K562 (cell line): ENCODE measurements at regions not wholly inside any gene's neighbourhood (a gene's known extent, or its start where the extent isn't known, plus 50 kb on each side); places are given as distances from the start of the nearest gene placed in this dataset.

ENCODE experiments used
- CC2D1A ChIP-seq: fragments of 450-650 bp; IDR thresholded peaks from 2 replicates; pipeline ENCODE4 v1.6.1; 2017; ENCODE audit warnings: mild to moderate bottlenecking
- JUN ChIP-seq, 2 experiments: sonication (generic) in 1 of 2; formaldehyde crosslinking in 1 of 2; IDR thresholded peaks; 2 replicates each; pipeline versions ENCODE4 v1.6.1 to v1.8.0; 2012 to 2022; ENCODE audit warnings: borderline replicate concordance in 2 of 2, mild to moderate bottlenecking in 2 of 2, improper control_type of control experiment in 1 of 2, low read depth in 1 of 2, low read length in 1 of 2, missing genetic modification reagents in 1 of 2
- PCBP2 ChIP-seq: fragments of 200-400 bp; formaldehyde crosslinking; IDR thresholded peaks from 2 replicates; pipeline ENCODE4 v1.6.1; 2018; ENCODE audit warnings: low read length, low read depth, mild to moderate bottlenecking, moderate library complexity; ENCODE audit not compliant: poor library complexity, severe bottlenecking
- ZFX ChIP-seq: sonication (generic); formaldehyde crosslinking; IDR thresholded peaks from 2 replicates; pipeline ENCODE4 v1.8.0; 2022; ENCODE audit warnings: mild to moderate bottlenecking, missing genetic modification reagents, moderate library complexity
- ZNF24 ChIP-seq: fragments of 450-650 bp; IDR thresholded peaks from 2 replicates; pipeline ENCODE4 v1.6.1; 2016
- ZNF780A ChIP-seq: fragments of 250-450 bp; sonication (Bioruptor Pico); IDR thresholded peaks from 2 replicates; pipeline ENCODE4 v1.5.0; 2021; ENCODE audit warnings: mild to moderate bottlenecking
- TF ChIP-seq, protein P1 (sequence below): fragments of 450-650 bp; IDR thresholded peaks from 2 replicates; pipeline ENCODE4 v1.6.1; 2016; ENCODE audit warnings: low read depth
- TF ChIP-seq, protein P2 (sequence below): fragments of 450-650 bp; formaldehyde crosslinking; IDR thresholded peaks from 2 replicates; pipeline ENCODE4 v1.4.0; 2022; ENCODE audit warnings: missing genetic modification characterization
- TF ChIP-seq, protein P3 (sequence below): fragments of 200-800 bp; sonication (Bioruptor generic); IDR thresholded peaks from 2 replicates; pipeline ENCODE4 v1.6.1; 2016; ENCODE audit warnings: missing genetic modification characterization, missing compliant biosample characterization

DNA sequence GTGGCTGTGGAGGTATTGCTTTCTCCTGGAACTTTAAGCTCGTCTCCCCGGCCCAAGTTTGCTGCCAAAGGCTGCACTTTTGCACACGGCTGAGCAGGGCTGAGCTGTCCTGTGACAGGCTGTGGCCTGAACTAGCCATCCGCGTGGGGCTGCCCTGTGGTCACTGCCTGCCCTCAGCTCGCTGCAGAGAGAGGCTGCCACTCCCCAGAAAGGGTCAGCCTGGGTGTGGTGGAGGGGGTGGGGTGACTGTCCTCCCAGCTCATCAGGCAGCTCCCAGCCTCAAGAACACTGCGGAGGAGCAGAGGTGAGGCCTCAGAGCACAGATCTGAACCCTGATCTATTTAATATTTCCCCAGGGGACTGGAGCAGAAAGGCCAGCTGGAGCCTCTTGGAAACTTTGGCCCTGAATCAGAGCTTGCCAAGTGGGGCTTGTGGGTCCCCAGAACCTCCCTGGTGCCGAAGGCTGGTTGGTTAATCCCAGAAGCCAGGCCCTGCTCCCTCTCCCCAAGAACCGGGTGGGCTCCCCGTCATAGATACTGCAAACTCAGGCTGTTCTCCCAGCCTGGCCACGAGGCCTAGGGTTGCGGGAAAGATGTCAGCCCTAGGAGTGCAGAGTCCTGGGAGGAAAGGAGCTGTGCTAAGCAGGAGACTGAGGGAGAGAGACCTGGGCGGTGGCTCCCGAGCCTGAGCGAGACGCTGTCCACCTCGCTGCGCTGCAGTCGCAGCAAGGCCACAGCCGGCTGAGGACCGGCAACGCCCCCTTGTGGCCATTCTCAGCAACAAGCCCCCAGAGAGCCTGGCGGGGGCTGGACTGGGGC, 125.1 kb upstream of the IPO9 start (continued):
- TF ChIP-seq, protein P1, sequence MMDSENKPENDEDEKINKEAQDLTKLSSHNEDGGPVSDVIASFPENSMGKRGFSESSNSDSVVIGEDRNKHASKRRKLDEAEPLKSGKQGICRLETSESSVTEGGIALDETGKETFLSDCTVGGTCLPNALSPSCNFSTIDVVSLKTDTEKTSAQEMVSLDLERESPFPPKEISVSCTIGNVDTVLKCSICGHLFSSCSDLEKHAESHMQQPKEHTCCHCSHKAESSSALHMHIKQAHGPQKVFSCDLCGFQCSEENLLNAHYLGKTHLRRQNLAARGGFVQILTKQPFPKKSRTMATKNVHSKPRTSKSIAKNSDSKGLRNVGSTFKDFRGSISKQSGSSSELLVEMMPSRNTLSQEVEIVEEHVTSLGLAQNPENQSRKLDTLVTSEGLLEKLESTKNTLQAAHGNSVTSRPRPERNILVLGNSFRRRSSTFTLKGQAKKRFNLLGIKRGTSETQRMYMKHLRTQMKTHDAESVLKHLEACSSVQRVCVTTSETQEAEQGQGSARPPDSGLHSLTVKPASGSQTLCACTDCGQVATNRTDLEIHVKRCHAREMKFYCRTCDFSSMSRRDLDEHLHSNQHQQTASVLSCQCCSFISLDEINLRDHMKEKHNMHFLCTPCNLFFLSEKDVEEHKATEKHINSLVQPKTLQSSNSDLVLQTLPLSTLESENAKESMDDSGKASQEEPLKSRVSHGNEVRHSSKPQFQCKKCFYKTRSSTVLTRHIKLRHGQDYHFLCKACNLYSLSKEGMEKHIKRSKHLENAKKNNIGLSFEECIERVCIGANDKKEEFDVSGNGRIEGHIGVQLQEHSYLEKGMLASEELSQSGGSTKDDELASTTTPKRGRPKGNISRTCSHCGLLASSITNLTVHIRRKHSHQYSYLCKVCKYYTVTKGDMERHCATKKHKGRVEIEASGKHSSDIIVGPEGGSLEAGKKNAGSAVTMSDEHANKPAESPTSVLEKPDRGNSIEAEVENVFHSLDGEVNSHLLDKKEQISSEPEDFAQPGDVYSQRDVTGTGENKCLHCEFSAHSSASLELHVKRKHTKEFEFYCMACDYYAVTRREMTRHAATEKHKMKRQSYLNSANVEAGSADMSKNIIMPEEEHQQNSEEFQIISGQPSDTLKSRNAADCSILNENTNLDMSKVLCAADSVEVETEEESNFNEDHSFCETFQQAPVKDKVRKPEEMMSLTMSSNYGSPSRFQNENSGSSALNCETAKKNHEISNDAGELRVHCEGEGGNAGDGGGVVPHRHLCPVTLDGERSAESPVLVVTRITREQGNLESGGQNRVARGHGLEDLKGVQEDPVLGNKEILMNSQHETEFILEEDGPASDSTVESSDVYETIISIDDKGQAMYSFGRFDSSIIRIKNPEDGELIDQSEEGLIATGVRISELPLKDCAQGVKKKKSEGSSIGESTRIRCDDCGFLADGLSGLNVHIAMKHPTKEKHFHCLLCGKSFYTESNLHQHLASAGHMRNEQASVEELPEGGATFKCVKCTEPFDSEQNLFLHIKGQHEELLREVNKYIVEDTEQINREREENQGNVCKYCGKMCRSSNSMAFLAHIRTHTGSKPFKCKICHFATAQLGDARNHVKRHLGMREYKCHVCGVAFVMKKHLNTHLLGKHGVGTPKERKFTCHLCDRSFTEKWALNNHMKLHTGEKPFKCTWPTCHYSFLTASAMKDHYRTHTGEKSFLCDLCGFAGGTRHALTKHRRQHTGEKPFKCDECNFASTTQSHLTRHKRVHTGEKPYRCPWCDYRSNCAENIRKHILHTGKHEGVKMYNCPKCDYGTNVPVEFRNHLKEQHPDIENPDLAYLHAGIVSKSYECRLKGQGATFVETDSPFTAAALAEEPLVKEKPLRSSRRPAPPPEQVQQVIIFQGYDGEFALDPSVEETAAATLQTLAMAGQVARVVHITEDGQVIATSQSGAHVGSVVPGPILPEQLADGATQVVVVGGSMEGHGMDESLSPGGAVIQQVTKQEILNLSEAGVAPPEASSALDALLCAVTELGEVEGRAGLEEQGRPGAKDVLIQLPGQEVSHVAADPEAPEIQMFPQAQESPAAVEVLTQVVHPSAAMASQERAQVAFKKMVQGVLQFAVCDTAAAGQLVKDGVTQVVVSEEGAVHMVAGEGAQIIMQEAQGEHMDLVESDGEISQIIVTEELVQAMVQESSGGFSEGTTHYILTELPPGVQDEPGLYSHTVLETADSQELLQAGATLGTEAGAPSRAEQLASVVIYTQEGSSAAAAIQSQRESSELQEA = no peak
- TF ChIP-seq, protein P2, sequence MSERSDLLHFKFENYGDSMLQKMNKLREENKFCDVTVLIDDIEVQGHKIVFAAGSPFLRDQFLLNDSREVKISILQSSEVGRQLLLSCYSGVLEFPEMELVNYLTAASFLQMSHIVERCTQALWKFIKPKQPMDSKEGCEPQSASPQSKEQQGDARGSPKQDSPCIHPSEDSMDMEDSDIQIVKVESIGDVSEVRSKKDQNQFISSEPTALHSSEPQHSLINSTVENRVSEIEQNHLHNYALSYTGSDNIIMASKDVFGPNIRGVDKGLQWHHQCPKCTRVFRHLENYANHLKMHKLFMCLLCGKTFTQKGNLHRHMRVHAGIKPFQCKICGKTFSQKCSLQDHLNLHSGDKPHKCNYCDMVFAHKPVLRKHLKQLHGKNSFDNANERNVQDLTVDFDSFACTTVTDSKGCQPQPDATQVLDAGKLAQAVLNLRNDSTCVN (CRISPR knock-in tag) = no peak
- TF ChIP-seq JUN (IDR thresholded peaks at IDR 0.05; ENCODE audit: borderline replicate concordance, low read depth, low read length) (peak; percentile 13; the same call in 1 of the 2 replicates), JUN (CRISPR knock-in tag; IDR thresholded peaks at IDR 0.05; ENCODE audit: borderline replicate concordance) (0 out of 2 replicates have a peak, but pooled peaks have one; percentile 59), PCBP2 (no peak), ZFX (CRISPR knock-in tag) (peak; percentile 50), ZNF24 (peak; percentile 55; the same call in 1 of the 2 replicates), CC2D1A (peak; percentile 93), ZNF780A (CRISPR knock-in tag) (no peak)
- TF ChIP-seq, protein P3, sequence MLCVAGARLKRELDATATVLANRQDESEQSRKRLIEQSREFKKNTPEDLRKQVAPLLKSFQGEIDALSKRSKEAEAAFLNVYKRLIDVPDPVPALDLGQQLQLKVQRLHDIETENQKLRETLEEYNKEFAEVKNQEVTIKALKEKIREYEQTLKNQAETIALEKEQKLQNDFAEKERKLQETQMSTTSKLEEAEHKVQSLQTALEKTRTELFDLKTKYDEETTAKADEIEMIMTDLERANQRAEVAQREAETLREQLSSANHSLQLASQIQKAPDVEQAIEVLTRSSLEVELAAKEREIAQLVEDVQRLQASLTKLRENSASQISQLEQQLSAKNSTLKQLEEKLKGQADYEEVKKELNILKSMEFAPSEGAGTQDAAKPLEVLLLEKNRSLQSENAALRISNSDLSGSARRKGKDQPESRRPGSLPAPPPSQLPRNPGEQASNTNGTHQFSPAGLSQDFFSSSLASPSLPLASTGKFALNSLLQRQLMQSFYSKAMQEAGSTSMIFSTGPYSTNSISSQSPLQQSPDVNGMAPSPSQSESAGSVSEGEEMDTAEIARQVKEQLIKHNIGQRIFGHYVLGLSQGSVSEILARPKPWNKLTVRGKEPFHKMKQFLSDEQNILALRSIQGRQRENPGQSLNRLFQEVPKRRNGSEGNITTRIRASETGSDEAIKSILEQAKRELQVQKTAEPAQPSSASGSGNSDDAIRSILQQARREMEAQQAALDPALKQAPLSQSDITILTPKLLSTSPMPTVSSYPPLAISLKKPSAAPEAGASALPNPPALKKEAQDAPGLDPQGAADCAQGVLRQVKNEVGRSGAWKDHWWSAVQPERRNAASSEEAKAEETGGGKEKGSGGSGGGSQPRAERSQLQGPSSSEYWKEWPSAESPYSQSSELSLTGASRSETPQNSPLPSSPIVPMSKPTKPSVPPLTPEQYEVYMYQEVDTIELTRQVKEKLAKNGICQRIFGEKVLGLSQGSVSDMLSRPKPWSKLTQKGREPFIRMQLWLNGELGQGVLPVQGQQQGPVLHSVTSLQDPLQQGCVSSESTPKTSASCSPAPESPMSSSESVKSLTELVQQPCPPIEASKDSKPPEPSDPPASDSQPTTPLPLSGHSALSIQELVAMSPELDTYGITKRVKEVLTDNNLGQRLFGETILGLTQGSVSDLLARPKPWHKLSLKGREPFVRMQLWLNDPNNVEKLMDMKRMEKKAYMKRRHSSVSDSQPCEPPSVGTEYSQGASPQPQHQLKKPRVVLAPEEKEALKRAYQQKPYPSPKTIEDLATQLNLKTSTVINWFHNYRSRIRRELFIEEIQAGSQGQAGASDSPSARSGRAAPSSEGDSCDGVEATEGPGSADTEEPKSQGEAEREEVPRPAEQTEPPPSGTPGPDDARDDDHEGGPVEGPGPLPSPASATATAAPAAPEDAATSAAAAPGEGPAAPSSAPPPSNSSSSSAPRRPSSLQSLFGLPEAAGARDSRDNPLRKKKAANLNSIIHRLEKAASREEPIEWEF (CRISPR knock-in tag) = no peak
